Liver (tissue), 8 donors: ENCODE measurements at regions not wholly inside any gene's neighbourhood (a gene's known extent, or its start where the extent isn't known, plus 50 kb on each side); places are given as distances from the start of the nearest gene placed in this dataset.

Source experiments
- DNase-seq: peaks from one replicate; pipeline ENCODE4 v3.0.0-alpha.2; 2017; ENCODE audit warnings: low spot score
- H3K27ac ChIP-seq, 2 donors: one replicate each; pipeline ENCODE4 v1.7.0; 2013; ENCODE audit warnings: inconsistent platforms in 2 of 2, low read length in 2 of 2, control low read depth in 1 of 2, low read depth in 1 of 2, mild to moderate bottlenecking in 1 of 2
- H3K27me3 ChIP-seq, 4 donors: one replicate each; pipeline versions ENCODE4 v1.6.1 to v1.7.0; 2013; ENCODE audit warnings: low read length in 3 of 4, inconsistent platforms in 1 of 4, mild to moderate bottlenecking in 1 of 4, moderate library complexity in 1 of 4; ENCODE audit not compliant: control insufficient read depth in 4 of 4, insufficient read depth in 4 of 4
- H3K36me3 ChIP-seq, 4 donors: one replicate each; pipeline versions ENCODE4 v1.6.1 to v1.7.0; 2013; ENCODE audit warnings: low read length in 3 of 4, mild to moderate bottlenecking in 3 of 4, low read depth in 1 of 4, moderate library complexity in 1 of 4; ENCODE audit not compliant: control insufficient read depth in 4 of 4, insufficient read depth in 3 of 4
- H3K4me1 ChIP-seq, 4 donors: one replicate each; pipeline versions ENCODE4 v1.6.1 to v1.7.0; 2013; ENCODE audit warnings: low read length in 3 of 4, mild to moderate bottlenecking in 3 of 4, moderate library complexity in 1 of 4; ENCODE audit not compliant: control insufficient read depth in 4 of 4, insufficient read depth in 4 of 4
- H3K4me3 ChIP-seq, 3 donors: one replicate each; pipeline versions ENCODE4 v1.6.1 to v1.7.0; 2013; ENCODE audit warnings: low read length in 3 of 3, control low read depth in 1 of 3, low read depth in 1 of 3, mild to moderate bottlenecking in 1 of 3
- H3K9ac ChIP-seq, 2 donors: one replicate each; pipeline ENCODE4 v1.7.0; 2013; ENCODE audit warnings: low read length in 2 of 2, mild to moderate bottlenecking in 2 of 2, moderate library complexity in 2 of 2, control low read depth in 1 of 2, low read depth in 1 of 2
- H3K9me3 ChIP-seq, 4 donors: one replicate each; pipeline versions ENCODE4 v1.6.1 to v1.7.0; 2013; ENCODE audit warnings: low read length in 3 of 4; ENCODE audit not compliant: control insufficient read depth in 4 of 4
- EGR1 ChIP-seq, 2 donors: IDR thresholded peaks; 2 replicates each; pipeline ENCODE4 v1.6.1; 2016 to 2018; ENCODE audit warnings: antibody characterized with exemption in 2 of 2, low read depth in 2 of 2
- FOXA1 ChIP-seq: IDR thresholded peaks from 2 replicates; pipeline ENCODE4 v1.6.1; 2016; ENCODE audit warnings: antibody characterized with exemption
- FOXA2 ChIP-seq: IDR thresholded peaks from 2 replicates; pipeline ENCODE4 v1.6.1; 2016; ENCODE audit warnings: antibody characterized with exemption
- GABPA ChIP-seq, 2 donors: IDR thresholded peaks in 1 of 2; conservative IDR thresholded peaks in 1 of 2; 2 replicates each; pipeline ENCODE4 v1.6.1; 2016; ENCODE audit warnings: antibody characterized with exemption in 2 of 2, mild to moderate bottlenecking in 1 of 2, moderate library complexity in 1 of 2
- HNF4A ChIP-seq, 2 donors: conservative IDR thresholded peaks; 2 replicates each; pipeline ENCODE4 v1.6.1; 2016; ENCODE audit warnings: antibody characterized with exemption in 2 of 2, mild to moderate bottlenecking in 2 of 2
- JUND ChIP-seq, 2 donors: IDR thresholded peaks; 2 replicates each; pipeline ENCODE4 v1.6.1; 2016; ENCODE audit warnings: antibody characterized with exemption in 2 of 2
- RAD21 ChIP-seq, 2 donors: IDR thresholded peaks; 2 replicates each; pipeline ENCODE4 v1.6.1; 2016; ENCODE audit warnings: antibody characterized with exemption in 2 of 2, mild to moderate bottlenecking in 2 of 2
- YY1 ChIP-seq: IDR thresholded peaks from 2 replicates; pipeline ENCODE4 v1.6.1; 2016; ENCODE audit warnings: antibody characterized with exemption, mild to moderate bottlenecking
- WGBS: extraction: QIAGEN DNeasy Blood & Tissue Kit; methylation state at CpG from one replicate; pipeline ENCODE4 v1.1.7; 2013; 5-methylcytosine and 5-hydroxymethylcytosine counted together
- TF ChIP-seq, protein P1 (sequence below): fragments of 150-350 bp; IDR thresholded peaks from 2 replicates; pipeline ENCODE4 v1.5.1; 2017; ENCODE audit warnings: improper control_type of control experiment, low read depth, low read length; ENCODE audit not compliant: missing input control
- TF ChIP-seq, protein P2 (sequence below): IDR thresholded peaks from 2 replicates; pipeline ENCODE4 v1.6.1; 2016; ENCODE audit warnings: antibody characterized with exemption, mild to moderate bottlenecking
- TF ChIP-seq, protein P3 (sequence below): IDR thresholded peaks from 2 replicates; pipeline ENCODE4 v1.6.1; 2016; ENCODE audit warnings: antibody characterized with exemption
- TF ChIP-seq, protein P4 (sequence below): IDR thresholded peaks from 2 replicates; pipeline ENCODE4 v1.6.1; 2016; ENCODE audit warnings: antibody characterized with exemption
- donor health status: healthy.
- donor health status: healthy.
- donor health status: healthy.
- donor health status: healthy.
- donor health status: healthy.

DNA sequence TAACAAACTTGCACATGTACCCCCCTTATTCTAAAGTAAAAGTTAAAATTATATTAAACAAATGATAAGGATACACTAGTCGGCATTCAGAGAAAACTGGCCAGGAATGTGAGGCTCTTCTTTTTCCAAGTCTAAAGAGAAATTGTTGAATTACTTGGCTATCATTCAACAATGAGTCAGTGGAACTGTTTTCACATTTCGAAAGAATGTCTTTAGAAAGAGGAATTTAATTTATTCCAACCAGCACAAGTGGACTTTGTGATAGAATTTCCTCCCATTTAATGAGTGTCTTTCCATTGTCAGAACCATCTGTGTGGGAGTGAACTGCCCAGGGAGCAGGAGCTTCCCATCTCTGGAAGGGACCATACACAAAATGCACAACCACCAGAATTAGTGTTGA, 792.2 kb downstream of the EPHA4 start:
- Histone ChIP-seq H3K4me3 (no peak overlapping the region), H3K27me3 (peaks cover 0 to 2% (median 0%) of the 10 kb centered on the region in 4 donors), H3K27ac (no peak overlapping the region), H3K4me1 (no peaks in the 10 kb centered on the region), H3K9me3 (no peaks in the 10 kb centered on the region), H3K9ac (no peak overlapping the region), H3K36me3 (no peaks in the 10 kb centered on the region)
- DNase-seq: no peak
- TF ChIP-seq JUND (IDR thresholded peaks at IDR 0.05) (peak in 1 of 2 donors; percentile 12), HNF4A (conservative IDR thresholded peaks at IDR 0.05) (no peak)
- 57% methylated on average over 2 of the region's 2 CpGs for WGBS

- WGBS: 56% methylated on average over 5 of the region's 5 CpGs
- Histone ChIP-seq H3K27ac (no peak overlapping the region), H3K4me1 (no peaks in the 10 kb centered on the region), H3K4me3 (no peak overlapping the region), H3K9me3 (no peaks in the 10 kb centered on the region), H3K27me3 (no peaks in the 10 kb centered on the region), H3K36me3 (no peaks in the 10 kb centered on the region), H3K9ac (no peak overlapping the region)
- TF ChIP-seq FOXA2 (no peak), YY1 (no peak), RAD21 (IDR thresholded peaks at IDR 0.05) (no peak), EGR1 (IDR thresholded peaks at IDR 0.05; ENCODE audit: low read depth in 2 of 2) (no peak), JUND (IDR thresholded peaks at IDR 0.05) (no peak), GABPA (IDR thresholded peaks at IDR 0.05 in 1 of 2, conservative IDR thresholded peaks at IDR 0.05 in 1 of 2) (no peak), FOXA1 (no peak)
- TF ChIP-seq, protein P1, sequence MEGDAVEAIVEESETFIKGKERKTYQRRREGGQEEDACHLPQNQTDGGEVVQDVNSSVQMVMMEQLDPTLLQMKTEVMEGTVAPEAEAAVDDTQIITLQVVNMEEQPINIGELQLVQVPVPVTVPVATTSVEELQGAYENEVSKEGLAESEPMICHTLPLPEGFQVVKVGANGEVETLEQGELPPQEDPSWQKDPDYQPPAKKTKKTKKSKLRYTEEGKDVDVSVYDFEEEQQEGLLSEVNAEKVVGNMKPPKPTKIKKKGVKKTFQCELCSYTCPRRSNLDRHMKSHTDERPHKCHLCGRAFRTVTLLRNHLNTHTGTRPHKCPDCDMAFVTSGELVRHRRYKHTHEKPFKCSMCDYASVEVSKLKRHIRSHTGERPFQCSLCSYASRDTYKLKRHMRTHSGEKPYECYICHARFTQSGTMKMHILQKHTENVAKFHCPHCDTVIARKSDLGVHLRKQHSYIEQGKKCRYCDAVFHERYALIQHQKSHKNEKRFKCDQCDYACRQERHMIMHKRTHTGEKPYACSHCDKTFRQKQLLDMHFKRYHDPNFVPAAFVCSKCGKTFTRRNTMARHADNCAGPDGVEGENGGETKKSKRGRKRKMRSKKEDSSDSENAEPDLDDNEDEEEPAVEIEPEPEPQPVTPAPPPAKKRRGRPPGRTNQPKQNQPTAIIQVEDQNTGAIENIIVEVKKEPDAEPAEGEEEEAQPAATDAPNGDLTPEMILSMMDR: no peak
- TF ChIP-seq, protein P2, sequence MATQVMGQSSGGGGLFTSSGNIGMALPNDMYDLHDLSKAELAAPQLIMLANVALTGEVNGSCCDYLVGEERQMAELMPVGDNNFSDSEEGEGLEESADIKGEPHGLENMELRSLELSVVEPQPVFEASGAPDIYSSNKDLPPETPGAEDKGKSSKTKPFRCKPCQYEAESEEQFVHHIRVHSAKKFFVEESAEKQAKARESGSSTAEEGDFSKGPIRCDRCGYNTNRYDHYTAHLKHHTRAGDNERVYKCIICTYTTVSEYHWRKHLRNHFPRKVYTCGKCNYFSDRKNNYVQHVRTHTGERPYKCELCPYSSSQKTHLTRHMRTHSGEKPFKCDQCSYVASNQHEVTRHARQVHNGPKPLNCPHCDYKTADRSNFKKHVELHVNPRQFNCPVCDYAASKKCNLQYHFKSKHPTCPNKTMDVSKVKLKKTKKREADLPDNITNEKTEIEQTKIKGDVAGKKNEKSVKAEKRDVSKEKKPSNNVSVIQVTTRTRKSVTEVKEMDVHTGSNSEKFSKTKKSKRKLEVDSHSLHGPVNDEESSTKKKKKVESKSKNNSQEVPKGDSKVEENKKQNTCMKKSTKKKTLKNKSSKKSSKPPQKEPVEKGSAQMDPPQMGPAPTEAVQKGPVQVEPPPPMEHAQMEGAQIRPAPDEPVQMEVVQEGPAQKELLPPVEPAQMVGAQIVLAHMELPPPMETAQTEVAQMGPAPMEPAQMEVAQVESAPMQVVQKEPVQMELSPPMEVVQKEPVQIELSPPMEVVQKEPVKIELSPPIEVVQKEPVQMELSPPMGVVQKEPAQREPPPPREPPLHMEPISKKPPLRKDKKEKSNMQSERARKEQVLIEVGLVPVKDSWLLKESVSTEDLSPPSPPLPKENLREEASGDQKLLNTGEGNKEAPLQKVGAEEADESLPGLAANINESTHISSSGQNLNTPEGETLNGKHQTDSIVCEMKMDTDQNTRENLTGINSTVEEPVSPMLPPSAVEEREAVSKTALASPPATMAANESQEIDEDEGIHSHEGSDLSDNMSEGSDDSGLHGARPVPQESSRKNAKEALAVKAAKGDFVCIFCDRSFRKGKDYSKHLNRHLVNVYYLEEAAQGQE: no peak
- TF ChIP-seq, protein P3, sequence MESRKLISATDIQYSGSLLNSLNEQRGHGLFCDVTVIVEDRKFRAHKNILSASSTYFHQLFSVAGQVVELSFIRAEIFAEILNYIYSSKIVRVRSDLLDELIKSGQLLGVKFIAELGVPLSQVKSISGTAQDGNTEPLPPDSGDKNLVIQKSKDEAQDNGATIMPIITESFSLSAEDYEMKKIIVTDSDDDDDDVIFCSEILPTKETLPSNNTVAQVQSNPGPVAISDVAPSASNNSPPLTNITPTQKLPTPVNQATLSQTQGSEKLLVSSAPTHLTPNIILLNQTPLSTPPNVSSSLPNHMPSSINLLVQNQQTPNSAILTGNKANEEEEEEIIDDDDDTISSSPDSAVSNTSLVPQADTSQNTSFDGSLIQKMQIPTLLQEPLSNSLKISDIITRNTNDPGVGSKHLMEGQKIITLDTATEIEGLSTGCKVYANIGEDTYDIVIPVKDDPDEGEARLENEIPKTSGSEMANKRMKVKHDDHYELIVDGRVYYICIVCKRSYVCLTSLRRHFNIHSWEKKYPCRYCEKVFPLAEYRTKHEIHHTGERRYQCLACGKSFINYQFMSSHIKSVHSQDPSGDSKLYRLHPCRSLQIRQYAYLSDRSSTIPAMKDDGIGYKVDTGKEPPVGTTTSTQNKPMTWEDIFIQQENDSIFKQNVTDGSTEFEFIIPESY: no peak
- TF ChIP-seq, protein P4, sequence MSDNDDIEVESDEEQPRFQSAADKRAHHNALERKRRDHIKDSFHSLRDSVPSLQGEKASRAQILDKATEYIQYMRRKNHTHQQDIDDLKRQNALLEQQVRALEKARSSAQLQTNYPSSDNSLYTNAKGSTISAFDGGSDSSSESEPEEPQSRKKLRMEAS: no peak
- no peak for DNase-seq
These were observed 790.4 kb downstream of the EPHA4 start for GRCh38 chr2:220781622-220782241.
